ENCODE measurements at regions not wholly inside any gene's neighbourhood (a gene's known extent, or its start where the extent isn't known, plus 50 kb on each side); places are given as distances from the start of the nearest gene placed in this dataset.

DNA sequence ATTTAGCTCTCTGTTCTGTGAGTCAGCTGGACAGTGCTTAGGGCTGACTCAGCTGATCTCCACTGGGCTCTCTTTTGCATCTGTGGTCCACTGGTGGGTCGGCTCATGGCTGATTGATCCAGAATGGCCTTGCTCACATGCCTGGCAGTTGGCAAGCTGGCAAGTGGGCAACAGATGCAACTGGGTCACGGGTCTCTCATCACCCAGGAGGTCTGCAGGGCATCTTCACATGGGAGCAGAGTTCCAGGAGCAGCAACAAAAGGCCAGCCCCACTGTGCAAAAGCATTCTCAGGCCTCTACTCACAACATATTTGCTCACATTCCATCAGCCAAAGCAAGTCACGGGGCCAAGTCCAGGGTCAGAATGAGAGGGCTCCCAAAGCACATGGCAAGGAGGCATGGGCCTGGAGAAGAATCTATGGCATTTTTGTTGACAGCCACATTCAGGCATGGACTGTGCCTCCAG is 98.8 kb downstream of the OAT start:
- no peak for TF ChIP-seq ZNF404 (tag by site-specific recombination; IDR thresholded peaks at IDR 0.05)
- TF ChIP-seq, protein P1, sequence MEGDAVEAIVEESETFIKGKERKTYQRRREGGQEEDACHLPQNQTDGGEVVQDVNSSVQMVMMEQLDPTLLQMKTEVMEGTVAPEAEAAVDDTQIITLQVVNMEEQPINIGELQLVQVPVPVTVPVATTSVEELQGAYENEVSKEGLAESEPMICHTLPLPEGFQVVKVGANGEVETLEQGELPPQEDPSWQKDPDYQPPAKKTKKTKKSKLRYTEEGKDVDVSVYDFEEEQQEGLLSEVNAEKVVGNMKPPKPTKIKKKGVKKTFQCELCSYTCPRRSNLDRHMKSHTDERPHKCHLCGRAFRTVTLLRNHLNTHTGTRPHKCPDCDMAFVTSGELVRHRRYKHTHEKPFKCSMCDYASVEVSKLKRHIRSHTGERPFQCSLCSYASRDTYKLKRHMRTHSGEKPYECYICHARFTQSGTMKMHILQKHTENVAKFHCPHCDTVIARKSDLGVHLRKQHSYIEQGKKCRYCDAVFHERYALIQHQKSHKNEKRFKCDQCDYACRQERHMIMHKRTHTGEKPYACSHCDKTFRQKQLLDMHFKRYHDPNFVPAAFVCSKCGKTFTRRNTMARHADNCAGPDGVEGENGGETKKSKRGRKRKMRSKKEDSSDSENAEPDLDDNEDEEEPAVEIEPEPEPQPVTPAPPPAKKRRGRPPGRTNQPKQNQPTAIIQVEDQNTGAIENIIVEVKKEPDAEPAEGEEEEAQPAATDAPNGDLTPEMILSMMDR (tag by site-specific recombination; IDR thresholded peaks at IDR 0.05), result no peak
- TF ChIP-seq ZNF677 (tag by site-specific recombination; IDR thresholded peaks at IDR 0.05), result no peak

Data from HEK293 (cell line).